SK-N-SH treated with all-trans-retinoic acid at 6 μM for 48 hours (cell line): ENCODE measurements at regions not wholly inside any gene's neighbourhood (a gene's known extent, or its start where the extent isn't known, plus 50 kb on each side); places are given as distances from the start of the nearest gene placed in this dataset.

Source experiments
- ATAC-seq: fragments of 200-7000 bp; cut with Tn5 transposase; 3 replicates; pipeline ENCODE4 v1.9.1; 2020; ENCODE audit warnings: mild to moderate bottlenecking, moderate library complexity
- ARNTL ChIP-seq: fragments of 450-650 bp; formaldehyde crosslinking; IDR thresholded peaks from 2 replicates; pipeline ENCODE4 v1.5.0; 2020; ENCODE audit warnings: low read depth, mild to moderate bottlenecking, moderate library complexity, borderline replicate concordance
- BACH2 ChIP-seq: fragments of 250-450 bp; sonication (Bioruptor Pico); IDR thresholded peaks from 2 replicates; pipeline ENCODE4 v1.9.0; 2021; ENCODE audit warnings: mild to moderate bottlenecking, borderline replicate concordance
- CSDC2 ChIP-seq: fragments of 250-450 bp; sonication (Bioruptor Pico); IDR thresholded peaks from 2 replicates; pipeline ENCODE4 v1.5.0; 2020; ENCODE audit warnings: mild to moderate bottlenecking, moderate library complexity
- CSRNP3 ChIP-seq: fragments of 250-450 bp; sonication (Bioruptor Pico); IDR thresholded peaks from 2 replicates; pipeline ENCODE4 v1.5.1; 2021; ENCODE audit warnings: mild to moderate bottlenecking, moderate library complexity
- GLIS3 ChIP-seq: fragments of 250-450 bp; sonication (Bioruptor Pico); IDR thresholded peaks from 2 replicates; pipeline ENCODE4 v1.5.0; 2020; ENCODE audit warnings: mild to moderate bottlenecking, moderate library complexity
- ISL1 ChIP-seq: fragments of 250-450 bp; sonication (Bioruptor Pico); IDR thresholded peaks from 2 replicates; pipeline ENCODE4 v2.1.2; 2022; ENCODE audit warnings: mild to moderate bottlenecking, moderate library complexity
- OSR1 ChIP-seq: fragments of 250-450 bp; sonication (Bioruptor Pico); IDR thresholded peaks from 2 replicates; pipeline ENCODE4 v1.8.0; 2022; ENCODE audit warnings: moderate library complexity, mild to moderate bottlenecking, inconsistent platforms
- PATZ1 ChIP-seq: fragments of 250-450 bp; sonication (Bioruptor Pico); IDR thresholded peaks from 2 replicates; pipeline ENCODE4 v1.8.0; 2020; ENCODE audit warnings: mild to moderate bottlenecking, moderate library complexity, borderline replicate concordance
- PPARA ChIP-seq: fragments of 250-450 bp; sonication (Bioruptor Pico); IDR thresholded peaks from 2 replicates; pipeline ENCODE4 v1.5.0; 2020; ENCODE audit warnings: mild to moderate bottlenecking, borderline replicate concordance
- RARB ChIP-seq: fragments of 250-450 bp; sonication (Bioruptor Pico); IDR thresholded peaks from 2 replicates; pipeline ENCODE4 v1.8.0; 2021; ENCODE audit warnings: mild to moderate bottlenecking, moderate library complexity
- SNAI2 ChIP-seq: fragments of 250-450 bp; sonication (Bioruptor Pico); IDR thresholded peaks from 2 replicates; pipeline ENCODE4 v1.5.0; 2020; ENCODE audit warnings: mild to moderate bottlenecking, moderate library complexity
- TCF4 ChIP-seq: fragments of 250-450 bp; sonication (Bioruptor Pico); IDR thresholded peaks from 2 replicates; pipeline ENCODE4 v1.8.0; 2021; ENCODE audit warnings: mild to moderate bottlenecking, moderate library complexity, borderline replicate concordance
- TOX ChIP-seq: fragments of 250-450 bp; sonication (Bioruptor Pico); IDR thresholded peaks from 2 replicates; pipeline ENCODE4 v1.8.0; 2021; ENCODE audit warnings: mild to moderate bottlenecking, moderate library complexity, borderline replicate concordance
- TSHZ2 ChIP-seq: fragments of 250-450 bp; sonication (Bioruptor Pico); IDR thresholded peaks from 2 replicates; pipeline ENCODE4 v1.5.0; 2020; ENCODE audit warnings: mild to moderate bottlenecking, moderate library complexity
- ZC3H10 ChIP-seq: fragments of 250-450 bp; sonication (Bioruptor Pico); IDR thresholded peaks from 2 replicates; pipeline ENCODE4 v1.5.1; 2021; ENCODE audit warnings: mild to moderate bottlenecking, moderate library complexity
- ZFP3 ChIP-seq: fragments of 250-450 bp; sonication (Bioruptor Pico); IDR thresholded peaks from 2 replicates; pipeline ENCODE4 v1.5.0; 2020; ENCODE audit warnings: mild to moderate bottlenecking, moderate library complexity
- ZFP30 ChIP-seq: fragments of 450-650 bp; formaldehyde crosslinking; IDR thresholded peaks from 2 replicates; pipeline ENCODE4 v1.5.0; 2022; ENCODE audit warnings: mild to moderate bottlenecking, moderate library complexity
- ZNF565 ChIP-seq: fragments of 450-650 bp; formaldehyde crosslinking; conservative IDR thresholded peaks from 2 replicates; pipeline ENCODE4 v1.5.0; 2020; ENCODE audit warnings: low read depth, mild to moderate bottlenecking, moderate library complexity
- ZNF70 ChIP-seq: fragments of 450-650 bp; formaldehyde crosslinking; IDR thresholded peaks from 2 replicates; pipeline ENCODE4 v1.5.0; 2020; ENCODE audit warnings: mild to moderate bottlenecking, moderate library complexity
- ZNF8 ChIP-seq: fragments of 450-650 bp; formaldehyde crosslinking; IDR thresholded peaks from 2 replicates; pipeline ENCODE4 v1.5.0; 2020; ENCODE audit warnings: mild to moderate bottlenecking, moderate library complexity
- TF ChIP-seq, protein P1 (sequence below): fragments of 250-450 bp; sonication (Bioruptor Pico); IDR thresholded peaks from 2 replicates; pipeline ENCODE4 v1.5.1; 2020; ENCODE audit warnings: low read depth, mild to moderate bottlenecking, moderate library complexity
- TF ChIP-seq, protein P2 (sequence below): fragments of 250-450 bp; sonication (Bioruptor Pico); IDR thresholded peaks from 2 replicates; pipeline ENCODE4 v1.8.0; 2021; ENCODE audit warnings: low read depth, mild to moderate bottlenecking, moderate library complexity, borderline replicate concordance

GRCh38 chr7:137151041-137151689 lies 192.4 kb downstream of the PTN start:
- no peak; the same call in 2 of the 3 replicates for ATAC-seq
- TF ChIP-seq TOX = no peak
- no peak for TF ChIP-seq TSHZ2
- TF ChIP-seq, protein P1, sequence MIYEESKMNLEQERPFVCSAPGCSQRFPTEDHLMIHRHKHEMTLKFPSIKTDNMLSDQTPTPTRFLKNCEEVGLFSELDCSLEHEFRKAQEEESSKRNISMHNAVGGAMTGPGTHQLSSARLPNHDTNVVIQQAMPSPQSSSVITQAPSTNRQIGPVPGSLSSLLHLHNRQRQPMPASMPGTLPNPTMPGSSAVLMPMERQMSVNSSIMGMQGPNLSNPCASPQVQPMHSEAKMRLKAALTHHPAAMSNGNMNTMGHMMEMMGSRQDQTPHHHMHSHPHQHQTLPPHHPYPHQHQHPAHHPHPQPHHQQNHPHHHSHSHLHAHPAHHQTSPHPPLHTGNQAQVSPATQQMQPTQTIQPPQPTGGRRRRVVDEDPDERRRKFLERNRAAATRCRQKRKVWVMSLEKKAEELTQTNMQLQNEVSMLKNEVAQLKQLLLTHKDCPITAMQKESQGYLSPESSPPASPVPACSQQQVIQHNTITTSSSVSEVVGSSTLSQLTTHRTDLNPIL = peak; percentile 94
- no peak for TF ChIP-seq ZNF565 (CRISPR knock-in tag)
- TF ChIP-seq TCF4 (CRISPR knock-in tag) = peak; percentile 75
- no peak for TF ChIP-seq RARB (CRISPR knock-in tag)
- TF ChIP-seq PATZ1 (CRISPR knock-in tag) = peak; percentile 57; the same call in 1 of the 2 replicates
- peak; percentile 92 for TF ChIP-seq ISL1 (CRISPR knock-in tag)
- TF ChIP-seq GLIS3 (CRISPR knock-in tag) = no peak
- TF ChIP-seq OSR1 = no peak
- TF ChIP-seq SNAI2 (CRISPR knock-in tag) = 0 out of 2 replicates have a peak, but pooled peaks have one; percentile 5
- no peak for TF ChIP-seq PPARA (CRISPR knock-in tag)
- TF ChIP-seq ZFP30 (CRISPR knock-in tag) = no peak
- 0 out of 2 replicates have a peak, but pooled peaks have one; percentile 2 for TF ChIP-seq ZC3H10
- no peak; the same call in 1 of the 2 replicates for TF ChIP-seq CSRNP3 (CRISPR knock-in tag)
- TF ChIP-seq, protein P2, sequence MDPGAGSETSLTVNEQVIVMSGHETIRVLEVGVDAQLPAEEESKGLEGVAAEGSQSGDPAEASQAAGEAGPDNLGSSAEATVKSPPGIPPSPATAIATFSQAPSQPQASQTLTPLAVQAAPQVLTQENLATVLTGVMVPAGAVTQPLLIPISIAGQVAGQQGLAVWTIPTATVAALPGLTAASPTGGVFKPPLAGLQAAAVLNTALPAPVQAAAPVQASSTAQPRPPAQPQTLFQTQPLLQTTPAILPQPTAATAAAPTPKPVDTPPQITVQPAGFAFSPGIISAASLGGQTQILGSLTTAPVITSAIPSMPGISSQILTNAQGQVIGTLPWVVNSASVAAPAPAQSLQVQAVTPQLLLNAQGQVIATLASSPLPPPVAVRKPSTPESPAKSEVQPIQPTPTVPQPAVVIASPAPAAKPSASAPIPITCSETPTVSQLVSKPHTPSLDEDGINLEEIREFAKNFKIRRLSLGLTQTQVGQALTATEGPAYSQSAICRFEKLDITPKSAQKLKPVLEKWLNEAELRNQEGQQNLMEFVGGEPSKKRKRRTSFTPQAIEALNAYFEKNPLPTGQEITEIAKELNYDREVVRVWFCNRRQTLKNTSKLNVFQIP (CRISPR knock-in tag) = no peak
- TF ChIP-seq ZNF8 (CRISPR knock-in tag) = no peak
- TF ChIP-seq CSDC2 (CRISPR knock-in tag) = peak; percentile 27
- no peak for TF ChIP-seq ARNTL (CRISPR knock-in tag)
- TF ChIP-seq BACH2 (CRISPR knock-in tag) = no peak
- TF ChIP-seq, all 23 proteins: peak for 7

DNA sequence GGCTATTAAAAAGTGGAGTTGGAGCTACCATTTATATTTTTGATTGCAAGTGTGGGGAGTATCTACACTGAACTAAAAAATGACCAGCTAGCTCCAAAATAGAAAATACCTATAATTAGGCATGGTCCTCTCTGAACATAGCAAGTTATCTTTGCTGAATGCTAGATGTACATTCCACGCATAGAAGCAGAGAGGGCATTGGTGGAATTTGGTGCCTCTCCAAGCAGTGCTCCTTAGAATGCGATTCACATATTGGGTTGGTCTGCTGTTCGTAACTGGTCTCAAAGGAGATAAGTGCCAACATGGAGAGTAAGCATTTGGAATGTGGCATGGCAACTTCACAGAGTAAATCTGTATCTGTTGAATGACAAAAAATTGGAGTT lies 196.2 kb downstream of the PTN start:
- no peak for ATAC-seq
- TF ChIP-seq ZFP3 (CRISPR knock-in tag) (no peak), SNAI2 (CRISPR knock-in tag) (no peak), BACH2 (CRISPR knock-in tag) (no peak), CSDC2 (CRISPR knock-in tag) (peak; percentile 20; the same call in 1 of the 2 replicates), PATZ1 (CRISPR knock-in tag) (no peak), ZNF70 (no peak)
